NB4 (cell line): ENCODE measurements at regions not wholly inside any gene's neighbourhood (a gene's known extent, or its start where the extent isn't known, plus 50 kb on each side); places are given as distances from the start of the nearest gene placed in this dataset.

Source experiments
- DNase-seq: peaks from one replicate; pipeline ENCODE4 v3.0.0; 2010; ENCODE audit warnings: low read depth
- H3K4me3 ChIP-seq: one replicate; pipeline ENCODE4 v1.5.1; 2011; ENCODE audit warnings: mild to moderate bottlenecking, low read depth, low read length, moderate library complexity
- MYC ChIP-seq: IDR thresholded peaks from 2 replicates; pipeline ENCODE4 v1.6.1; 2011; ENCODE audit warnings: low read depth, low read length
- POLR2A ChIP-seq: IDR thresholded peaks from 2 replicates; pipeline ENCODE4 v1.6.1; 2011; ENCODE audit warnings: mild to moderate bottlenecking; ENCODE audit not compliant: insufficient read length; ENCODE audit errors: extremely low read depth
- TF ChIP-seq, protein P1 (sequence below): IDR thresholded peaks from one replicate; pipeline ENCODE4 v1.5.1; 2012; ENCODE audit warnings: low read depth, low read length
- TF ChIP-seq, protein P2 (sequence below): IDR thresholded peaks from 2 replicates; pipeline ENCODE4 v1.6.1; 2011; ENCODE audit warnings: low read depth, low read length

GRCh38 chr10:31607481-31607880, 288.5 kb downstream of the ZEB1 start:
- no peak for DNase-seq
- H3K4me3 ChIP-seq: no peak overlapping the region
- TF ChIP-seq MYC (no peak), POLR2A (no peak)
- TF ChIP-seq, protein P1, sequence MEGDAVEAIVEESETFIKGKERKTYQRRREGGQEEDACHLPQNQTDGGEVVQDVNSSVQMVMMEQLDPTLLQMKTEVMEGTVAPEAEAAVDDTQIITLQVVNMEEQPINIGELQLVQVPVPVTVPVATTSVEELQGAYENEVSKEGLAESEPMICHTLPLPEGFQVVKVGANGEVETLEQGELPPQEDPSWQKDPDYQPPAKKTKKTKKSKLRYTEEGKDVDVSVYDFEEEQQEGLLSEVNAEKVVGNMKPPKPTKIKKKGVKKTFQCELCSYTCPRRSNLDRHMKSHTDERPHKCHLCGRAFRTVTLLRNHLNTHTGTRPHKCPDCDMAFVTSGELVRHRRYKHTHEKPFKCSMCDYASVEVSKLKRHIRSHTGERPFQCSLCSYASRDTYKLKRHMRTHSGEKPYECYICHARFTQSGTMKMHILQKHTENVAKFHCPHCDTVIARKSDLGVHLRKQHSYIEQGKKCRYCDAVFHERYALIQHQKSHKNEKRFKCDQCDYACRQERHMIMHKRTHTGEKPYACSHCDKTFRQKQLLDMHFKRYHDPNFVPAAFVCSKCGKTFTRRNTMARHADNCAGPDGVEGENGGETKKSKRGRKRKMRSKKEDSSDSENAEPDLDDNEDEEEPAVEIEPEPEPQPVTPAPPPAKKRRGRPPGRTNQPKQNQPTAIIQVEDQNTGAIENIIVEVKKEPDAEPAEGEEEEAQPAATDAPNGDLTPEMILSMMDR: no peak
- TF ChIP-seq, protein P2, sequence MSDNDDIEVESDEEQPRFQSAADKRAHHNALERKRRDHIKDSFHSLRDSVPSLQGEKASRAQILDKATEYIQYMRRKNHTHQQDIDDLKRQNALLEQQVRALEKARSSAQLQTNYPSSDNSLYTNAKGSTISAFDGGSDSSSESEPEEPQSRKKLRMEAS: no peak

- H3K4me3 ChIP-seq: no peak overlapping the region
- DNase-seq: no peak
- no peak for TF ChIP-seq MYC
- TF ChIP-seq, protein P1: no peak
- TF ChIP-seq, protein P2: no peak
- no peak for TF ChIP-seq POLR2A
These were observed 287.8 kb downstream of the ZEB1 start for GRCh38 chr10:31606841-31607240.

GRCh38 chr10:31605861-31606525, 287.0 kb downstream of the ZEB1 start:
- no peak overlapping the region for H3K4me3 ChIP-seq
- TF ChIP-seq, protein P1: no peak
- TF ChIP-seq MYC (no peak), POLR2A (no peak)
- TF ChIP-seq, protein P2: no peak
- DNase-seq: no peak

- no peak overlapping the region for H3K4me3 ChIP-seq
- no peak for DNase-seq
- TF ChIP-seq MYC: no peak
- TF ChIP-seq, protein P2: no peak
- TF ChIP-seq POLR2A: no peak
- TF ChIP-seq, protein P1: no peak
These were observed 286.4 kb downstream of the ZEB1 start for GRCh38 chr10:31605426-31605825.

DNA sequence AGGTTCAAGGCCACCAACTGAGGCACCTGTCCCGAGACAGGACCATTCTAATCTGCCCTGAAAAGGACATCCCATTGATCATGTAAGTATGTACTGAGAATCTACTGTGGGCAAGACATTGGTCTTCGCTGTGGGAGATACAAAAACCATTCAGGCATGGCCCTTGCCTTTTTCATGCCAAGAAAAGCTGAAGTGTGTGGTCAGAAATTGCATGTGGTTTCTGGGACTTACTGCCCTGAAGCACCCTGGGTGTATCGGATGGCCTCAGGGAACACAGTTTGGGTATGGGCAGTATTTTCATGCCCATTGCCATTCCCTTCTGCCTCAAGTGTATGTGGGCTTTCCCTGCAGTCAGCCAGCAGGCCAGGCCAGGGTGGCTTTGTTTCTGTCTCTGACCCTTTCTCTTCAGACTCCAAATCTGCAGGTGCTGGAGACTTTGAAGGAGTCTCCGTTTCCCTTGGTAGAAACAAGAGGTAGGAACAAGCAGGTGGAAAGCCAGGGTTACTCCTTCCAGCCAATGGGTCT, 285.7 kb downstream of the ZEB1 start:
- no peak for DNase-seq
- H3K4me3 ChIP-seq: no peak overlapping the region
- no peak for TF ChIP-seq MYC
- TF ChIP-seq, protein P2: no peak
- TF ChIP-seq POLR2A: no peak
- TF ChIP-seq, protein P1: no peak
